GM06990 (cell line): ENCODE measurements at regions not wholly inside any gene's neighbourhood (a gene's known extent, or its start where the extent isn't known, plus 50 kb on each side); places are given as distances from the start of the nearest gene placed in this dataset.

Source experiments
- DNase-seq: peaks from one replicate; pipeline ENCODE4 v3.0.0-alpha.2; 2011; ENCODE audit not compliant: insufficient read length; ENCODE audit errors: extremely low read depth
- H3K27me3 ChIP-seq: replicated peaks from 2 replicates; pipeline ENCODE4 v1.6.0; 2011; ENCODE audit warnings: low read length; ENCODE audit not compliant: control insufficient read depth, insufficient read depth
- H3K36me3 ChIP-seq: 2 replicates; pipeline ENCODE4 v1.5.1; 2011; ENCODE audit warnings: low read length; ENCODE audit not compliant: control insufficient read depth, insufficient read depth
- H3K4me3 ChIP-seq: replicated peaks from 2 replicates; pipeline ENCODE4 v1.5.1; 2011; ENCODE audit warnings: low read depth, mild to moderate bottlenecking, control low read depth, low read length
- TF ChIP-seq, protein P1 (sequence below): IDR thresholded peaks from 2 replicates; pipeline ENCODE4 v1.5.1; 2011; ENCODE audit warnings: low read length, control low read depth, mild to moderate bottlenecking, inconsistent platforms; ENCODE audit not compliant: insufficient read depth, poor library complexity, severe bottlenecking

DNA sequence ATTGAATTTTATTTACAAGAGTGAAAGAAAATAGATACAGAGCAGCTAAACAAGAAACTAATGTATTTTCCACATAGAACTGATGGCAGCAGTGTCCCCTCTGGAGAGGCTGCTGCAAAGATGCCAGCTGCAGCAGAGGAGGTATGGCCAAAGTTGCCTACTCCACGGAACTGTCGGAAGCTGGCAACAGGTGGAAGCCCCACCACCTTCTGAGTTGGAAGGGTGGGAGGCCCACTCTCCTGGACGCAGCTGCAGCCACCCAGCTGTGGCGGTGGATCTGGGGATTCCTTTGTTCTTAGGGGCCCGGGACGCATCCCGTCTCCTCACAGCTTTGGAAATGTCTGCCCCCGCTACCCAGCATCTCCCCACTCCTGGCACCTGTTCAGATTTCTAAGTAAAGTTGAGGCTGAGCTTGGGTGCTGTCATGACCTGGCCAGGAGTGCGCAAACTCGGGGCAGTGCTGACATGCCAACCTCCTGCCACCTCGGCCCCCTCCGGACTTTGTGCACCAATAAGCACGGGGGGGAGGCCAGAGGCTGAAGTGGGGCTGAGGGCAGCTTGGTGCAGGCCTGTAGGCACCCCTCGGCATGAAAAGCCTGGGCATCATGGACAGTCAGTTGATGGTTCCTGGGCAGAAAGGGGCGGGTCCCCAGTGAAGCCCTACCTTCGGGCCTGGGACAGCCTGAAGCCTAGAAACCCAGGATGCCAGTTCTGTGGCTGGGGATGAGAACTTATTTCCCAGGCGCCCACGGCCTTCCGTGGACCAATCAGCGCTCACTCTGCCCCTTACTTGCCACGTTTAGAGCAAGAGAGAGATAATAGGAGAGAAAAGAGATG lies 1071.4 kb downstream of the JRKL start:
- no peak for DNase-seq
- TF ChIP-seq, protein P1, sequence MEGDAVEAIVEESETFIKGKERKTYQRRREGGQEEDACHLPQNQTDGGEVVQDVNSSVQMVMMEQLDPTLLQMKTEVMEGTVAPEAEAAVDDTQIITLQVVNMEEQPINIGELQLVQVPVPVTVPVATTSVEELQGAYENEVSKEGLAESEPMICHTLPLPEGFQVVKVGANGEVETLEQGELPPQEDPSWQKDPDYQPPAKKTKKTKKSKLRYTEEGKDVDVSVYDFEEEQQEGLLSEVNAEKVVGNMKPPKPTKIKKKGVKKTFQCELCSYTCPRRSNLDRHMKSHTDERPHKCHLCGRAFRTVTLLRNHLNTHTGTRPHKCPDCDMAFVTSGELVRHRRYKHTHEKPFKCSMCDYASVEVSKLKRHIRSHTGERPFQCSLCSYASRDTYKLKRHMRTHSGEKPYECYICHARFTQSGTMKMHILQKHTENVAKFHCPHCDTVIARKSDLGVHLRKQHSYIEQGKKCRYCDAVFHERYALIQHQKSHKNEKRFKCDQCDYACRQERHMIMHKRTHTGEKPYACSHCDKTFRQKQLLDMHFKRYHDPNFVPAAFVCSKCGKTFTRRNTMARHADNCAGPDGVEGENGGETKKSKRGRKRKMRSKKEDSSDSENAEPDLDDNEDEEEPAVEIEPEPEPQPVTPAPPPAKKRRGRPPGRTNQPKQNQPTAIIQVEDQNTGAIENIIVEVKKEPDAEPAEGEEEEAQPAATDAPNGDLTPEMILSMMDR, result no peak
- H3K4me3 ChIP-seq, result no peak overlapping the region
- H3K36me3 ChIP-seq, result no peaks in the 10 kb centered on the region
- H3K27me3 ChIP-seq, result no peaks in the 10 kb centered on the region

DNA sequence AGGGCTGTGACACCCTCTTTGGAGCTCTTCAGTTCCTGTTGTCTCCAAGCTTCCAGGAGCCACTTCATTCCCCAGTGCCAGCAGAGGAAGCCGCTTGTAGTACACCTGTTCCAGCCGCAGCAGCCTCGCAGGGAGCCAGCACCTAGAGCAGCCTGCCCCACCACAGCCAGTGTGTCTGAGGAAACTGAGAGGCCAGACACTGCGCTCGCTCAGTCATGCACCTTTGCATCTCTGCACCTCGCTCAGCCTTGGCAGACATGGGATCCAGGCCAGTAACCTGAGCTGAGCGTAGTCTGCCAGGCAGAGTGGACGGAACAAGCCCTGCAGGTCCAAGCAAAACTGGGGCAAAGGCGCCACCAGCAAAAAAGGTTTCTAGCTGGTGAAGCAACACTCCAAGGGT lies 1072.1 kb downstream of the JRKL start:
- TF ChIP-seq, protein P1, result no peak
- H3K4me3 ChIP-seq, result no peak overlapping the region

DNA sequence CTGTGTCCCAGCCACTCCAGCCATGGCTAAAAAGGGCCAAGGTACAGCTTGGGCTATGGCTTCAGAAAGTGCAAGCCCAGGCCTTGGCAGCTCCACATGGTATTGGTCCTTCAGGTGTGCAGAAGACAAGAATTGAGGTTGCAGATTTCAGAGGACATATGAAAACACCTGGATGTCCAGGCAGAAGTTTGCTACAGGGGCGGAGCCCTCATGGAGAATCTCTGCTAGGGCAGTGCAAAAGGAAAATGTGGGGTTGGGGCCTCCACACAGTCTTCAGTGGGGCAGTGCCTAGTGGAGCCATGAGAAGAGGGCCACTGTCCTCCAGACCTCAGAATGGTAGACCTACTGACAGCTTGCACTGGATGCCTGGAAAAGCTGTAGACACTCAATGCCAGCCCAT lies 1074.1 kb downstream of the JRKL start:
- Histone ChIP-seq H3K27me3 (no peaks in the 10 kb centered on the region), H3K4me3 (no peak overlapping the region), H3K36me3 (no peaks in the 10 kb centered on the region)
- no peak for DNase-seq
- TF ChIP-seq, protein P1, result no peak

More for the DNA sequence above, 1072.1 kb downstream of the JRKL start:
- no peak for DNase-seq
- Histone ChIP-seq H3K36me3 (no peaks in the 10 kb centered on the region), H3K27me3 (no peaks in the 10 kb centered on the region)

DNA sequence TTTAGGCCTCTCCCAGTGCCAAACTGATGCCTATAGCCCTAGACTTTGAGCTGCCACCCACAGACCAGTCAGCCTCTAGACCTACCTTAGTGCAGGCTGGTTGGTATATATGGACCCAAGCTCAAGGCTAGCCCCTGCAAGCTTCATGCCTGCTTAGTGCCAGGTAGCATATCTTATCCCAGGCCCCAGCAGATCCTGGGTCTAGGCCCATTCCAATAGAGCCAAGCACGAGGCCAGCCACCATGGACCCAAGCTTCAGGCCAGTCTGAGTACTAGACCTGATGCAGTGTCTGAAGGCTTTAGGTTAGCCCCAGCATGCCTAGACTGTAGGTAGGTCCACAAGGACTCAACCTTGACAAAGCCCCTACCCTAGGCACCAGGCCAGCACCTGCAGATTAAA lies 1081.7 kb downstream of the JRKL start:
- H3K27me3 ChIP-seq, result no peaks in the 10 kb centered on the region
- TF ChIP-seq, protein P1, result no peak
- H3K36me3 ChIP-seq, result no peaks in the 10 kb centered on the region
- no peak overlapping the region for H3K4me3 ChIP-seq
- no peak for DNase-seq

DNA sequence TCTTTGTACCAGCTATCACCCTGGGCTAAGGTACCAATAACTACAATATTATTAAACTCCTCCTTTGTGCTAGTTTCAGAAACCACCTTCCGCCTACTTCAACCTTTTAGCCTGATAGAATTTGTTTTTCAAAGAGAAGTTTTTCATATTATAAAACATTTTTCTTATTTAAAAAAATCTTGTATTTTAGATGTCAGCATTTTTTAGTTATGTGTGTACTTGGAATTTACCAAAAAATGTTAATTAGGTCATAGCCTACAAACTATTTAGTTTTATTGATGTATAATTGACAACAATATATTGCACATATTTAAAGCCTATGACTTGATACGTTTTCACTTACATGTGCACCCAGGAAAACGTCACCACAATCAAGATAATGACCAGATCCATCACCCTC lies 1097.6 kb downstream of the JRKL start:
- no peak for DNase-seq
- Histone ChIP-seq H3K27me3 (no peaks in the 10 kb centered on the region), H3K4me3 (no peak overlapping the region), H3K36me3 (no peaks in the 10 kb centered on the region)
- TF ChIP-seq, protein P1, result no peak
